Mucosa of descending colon (tissue), 3 donors: ENCODE measurements at regions not wholly inside any gene's neighbourhood (a gene's known extent, or its start where the extent isn't known, plus 50 kb on each side); places are given as distances from the start of the nearest gene placed in this dataset.

Source experiments
- ATAC-seq: fragments of 200-7000 bp; cut with Tn5 transposase; one replicate; pipeline ENCODE4 v1.9.1; 2020; ENCODE audit warnings: mild to moderate bottlenecking, moderate library complexity
- DNase-seq, 3 donors: peaks; one replicate each; pipeline ENCODE4 v3.0.0-alpha.2; 2020
- H3K36me3 ChIP-seq: fragments of 200-600 bp; one replicate; pipeline ENCODE4 v1.8.0; 2021; ENCODE audit warnings: low read depth, mild to moderate bottlenecking
- H3K4me1 ChIP-seq: fragments of 200-600 bp; one replicate; pipeline ENCODE4 v1.8.0; 2021; ENCODE audit warnings: low read depth, mild to moderate bottlenecking
- H3K4me3 ChIP-seq: fragments of 200-600 bp; one replicate; pipeline ENCODE4 v1.8.0; 2021; ENCODE audit warnings: mild to moderate bottlenecking
- H3K9me3 ChIP-seq: fragments of 200-600 bp; one replicate; pipeline ENCODE4 v1.8.0; 2021; ENCODE audit warnings: mild to moderate bottlenecking
- CTCF ChIP-seq: fragments of 200-600 bp; IDR thresholded peaks from one replicate; pipeline ENCODE4 v1.8.0; 2022; ENCODE audit warnings: antibody characterized with exemption, mild to moderate bottlenecking
- intact Hi-C, 2 donors: fragments of 100-400 bp; cut with DNase I in 1 of 2; cut with micrococcal nuclease in 1 of 2; formaldehyde crosslinking; loops; one replicate each; pipeline versions ENCODE4 v1.11.0 to v1.11.1; 2022; cut with DNase I, micrococcal nuclease
- donor health status: DM: no; HTN: no; CAD: no; lungs with moderate emphysema.
- donor health status: DM: no; HTN: no; CAD: no.
- donor health status: DM: no; HTN: yes; CAD: no.

GRCh38 chr10:43868952-43869351, 220.3 kb upstream of the ZNF32 start:
- TF ChIP-seq CTCF = no peak
- no peak for DNase-seq
- intact Hi-C loops = no loop called here
- no peak overlapping the region for H3K4me3 ChIP-seq
- no peaks in the 10 kb centered on the region for H3K9me3 ChIP-seq
- H3K36me3 ChIP-seq = no peaks in the 10 kb centered on the region
- peaks cover 6% of the 10 kb centered on the region for H3K4me1 ChIP-seq
- ATAC-seq = no peak

- intact Hi-C loops = no loop called here
- DNase-seq (peak in 1 of 3 donors; percentile 11), ATAC-seq (no peak)
- no peak for TF ChIP-seq CTCF
- Histone ChIP-seq H3K4me3 (no peak overlapping the region), H3K4me1 (peaks cover 12% of the 10 kb centered on the region), H3K36me3 (no peaks in the 10 kb centered on the region), H3K9me3 (no peaks in the 10 kb centered on the region)
Observed at GRCh38 chr10:43867667-43868565, 219.2 kb upstream of the ZNF32 start.

- Histone ChIP-seq H3K4me3 (no peak overlapping the region), H3K9me3 (no peaks in the 10 kb centered on the region), H3K4me1 (peaks cover 14% of the 10 kb centered on the region), H3K36me3 (no peaks in the 10 kb centered on the region)
- DNase-seq (no peak), ATAC-seq (no peak)
- intact Hi-C loops = no loop called here
- TF ChIP-seq CTCF = no peak
Observed at GRCh38 chr10:43867113-43867512, 218.4 kb upstream of the ZNF32 start.

GRCh38 chr10:43866712-43867111, 218.0 kb upstream of the ZNF32 start:
- Histone ChIP-seq H3K4me3 (no peak overlapping the region), H3K4me1 (peaks cover 14% of the 10 kb centered on the region), H3K36me3 (no peaks in the 10 kb centered on the region), H3K9me3 (no peaks in the 10 kb centered on the region)
- intact Hi-C loops = no loop called here
- no peak for ATAC-seq
- DNase-seq = no peak
- TF ChIP-seq CTCF = no peak

- H3K36me3 ChIP-seq = no peaks in the 10 kb centered on the region
- no peaks in the 10 kb centered on the region for H3K9me3 ChIP-seq
- intact Hi-C loops = no loop called here
- no peak overlapping the region for H3K4me3 ChIP-seq
- TF ChIP-seq CTCF = no peak
- H3K4me1 ChIP-seq = peaks cover 14% of the 10 kb centered on the region
- ATAC-seq (no peak), DNase-seq (no peak)
Observed at GRCh38 chr10:43865265-43866135, 216.8 kb upstream of the ZNF32 start.
